ENCODE measurements at regions not wholly inside any gene's neighbourhood (a gene's known extent, or its start where the extent isn't known, plus 50 kb on each side); places are given as distances from the start of the nearest gene placed in this dataset.

DNA sequence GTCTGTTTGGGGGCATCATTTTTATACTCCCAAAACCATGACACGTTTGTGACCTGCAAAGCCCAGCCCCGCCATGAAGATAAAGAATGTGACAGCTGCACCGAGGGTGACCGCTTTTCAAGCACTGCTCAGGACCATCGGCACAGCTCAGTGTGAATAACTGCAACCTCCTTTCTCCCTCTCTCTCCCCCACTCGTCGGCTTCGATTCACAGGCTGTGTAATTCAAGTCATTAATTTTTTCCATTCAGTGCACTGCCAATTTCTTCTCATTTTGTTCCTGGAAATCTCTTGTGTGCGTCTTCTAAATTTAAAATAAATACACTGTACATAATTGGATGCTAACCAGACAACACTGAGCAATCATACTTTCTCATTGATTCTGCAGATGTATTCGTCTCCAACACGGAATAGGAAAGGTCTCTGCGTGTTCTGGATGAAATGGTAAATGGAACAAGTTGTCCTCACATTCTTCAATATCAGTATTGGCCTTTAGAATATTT lies 260.8 kb downstream of the TTC8 start (continued):
- TF ChIP-seq POU5F1 (IDR thresholded peaks at IDR 0.05; ENCODE audit: low read depth, low read length) (no peak), CBX8 (IDR thresholded peaks at IDR 0.05; ENCODE audit: borderline replicate concordance, low read depth, low read length) (no peak), CBX5 (IDR thresholded peaks at IDR 0.05; ENCODE audit: low read depth, low read length) (no peak), KDM4A (IDR thresholded peaks at IDR 0.05; ENCODE audit: low read depth, low read length, severe bottlenecking) (no peak), PHF8 (conservative IDR thresholded peaks at IDR 0.05; ENCODE audit: low read depth, low read length) (no peak), POLR2AphosphoS5 (IDR thresholded peaks at IDR 0.05; ENCODE audit: low read depth, low read length) (no peak), CHD2 (IDR thresholded peaks at IDR 0.05; ENCODE audit: low read length) (no peak)

All from H1 (cell line).